Ishikawa (cell line): ENCODE measurements at regions not wholly inside any gene's neighbourhood (a gene's known extent, or its start where the extent isn't known, plus 50 kb on each side); places are given as distances from the start of the nearest gene placed in this dataset.

ENCODE experiments used
- EGR1 ChIP-seq: IDR thresholded peaks from 2 replicates; pipeline ENCODE4 v1.6.1; 2012
- EP300 ChIP-seq: IDR thresholded peaks from 2 replicates; pipeline ENCODE4 v1.6.1; 2012; ENCODE audit warnings: borderline replicate concordance
- USF1 ChIP-seq: IDR thresholded peaks from 2 replicates; pipeline ENCODE4 v1.6.1; 2012
- YY1 ChIP-seq: IDR thresholded peaks from 2 replicates; pipeline ENCODE4 v1.6.1; 2012; ENCODE audit warnings: low read depth
- ZBTB7A ChIP-seq: IDR thresholded peaks from 2 replicates; pipeline ENCODE4 v1.6.1; 2012; ENCODE audit warnings: low read depth

GRCh38 chr17:77011173-77012011 lies 129.4 kb upstream of the SEC14L1 start:
- no peak for TF ChIP-seq USF1
- TF ChIP-seq EGR1: no peak
- TF ChIP-seq YY1: no peak
- no peak for TF ChIP-seq ZBTB7A
- no peak for TF ChIP-seq EP300
